PC-3 (cell line): ENCODE measurements at regions not wholly inside any gene's neighbourhood (a gene's known extent, or its start where the extent isn't known, plus 50 kb on each side); places are given as distances from the start of the nearest gene placed in this dataset.

Source experiments
- CTCF ChIP-seq: fragments of 300-600 bp; sonication (generic); conservative IDR thresholded peaks from 2 replicates; pipeline ENCODE4 v1.5.1; 2017; ENCODE audit warnings: antibody characterized with exemption, low read depth, mild to moderate bottlenecking, low read length
- EZH2 ChIP-seq: fragments of 300-600 bp; sonication (generic); IDR thresholded peaks from one replicate; pipeline ENCODE4 v1.6.1; 2017; ENCODE audit warnings: antibody characterized with exemption, mild to moderate bottlenecking, low read length; ENCODE audit not compliant: unreplicated experiment

- TF ChIP-seq CTCF (no peak), EZH2 (no peak)
These were observed 144.4 kb upstream of the NR2F2 start for GRCh38 chr15:96186105-96186504.
